ENCODE measurements at regions not wholly inside any gene's neighbourhood (a gene's known extent, or its start where the extent isn't known, plus 50 kb on each side); places are given as distances from the start of the nearest gene placed in this dataset.

GRCh38 chr6:79781916-79782315 lies 150.8 kb downstream of the SH3BGRL2 start:
- TF ChIP-seq POLR2A (IDR thresholded peaks at IDR 0.05) (no peak), CTCF (IDR thresholded peaks at IDR 0.05) (no peak)
